KOPT-K1 (cell line): ENCODE measurements at regions not wholly inside any gene's neighbourhood (a gene's known extent, or its start where the extent isn't known, plus 50 kb on each side); places are given as distances from the start of the nearest gene placed in this dataset.
A peak's percentile ranks its signal among the peaks of the same experiment; 100 is the strongest.

ENCODE experiments used
- H3K27ac ChIP-seq: fragments of 200-600 bp; sonication (generic); 2 replicates; pipeline ENCODE4 v1.5.1; 2016; ENCODE audit warnings: antibody characterized with exemption, mild to moderate bottlenecking, low read depth, low read length; ENCODE audit not compliant: poor library complexity, severe bottlenecking
- H3K36me3 ChIP-seq: fragments of 200-600 bp; sonication (generic); 2 replicates; pipeline ENCODE4 v1.5.1; 2017; ENCODE audit warnings: antibody characterized with exemption, mild to moderate bottlenecking, low read length, moderate library complexity; ENCODE audit not compliant: insufficient read depth
- H3K9me3 ChIP-seq: fragments of 200-600 bp; sonication (generic); 2 replicates; pipeline ENCODE4 v1.5.1; 2017; ENCODE audit warnings: antibody characterized with exemption, low read length, mild to moderate bottlenecking; ENCODE audit not compliant: insufficient read depth, poor library complexity, severe bottlenecking

GRCh38 chr2:236503100-236503499 is 66.5 kb upstream of the ACKR3 start:
- peaks cover 8% of the 10 kb centered on the region for H3K9me3 ChIP-seq
- H3K36me3 ChIP-seq, result no peaks in the 10 kb centered on the region

GRCh38 chr2:236503583-236503982 is 66.0 kb upstream of the ACKR3 start:
- H3K27ac ChIP-seq, result no peak overlapping the region
- no peaks in the 10 kb centered on the region for H3K36me3 ChIP-seq
- H3K9me3 ChIP-seq, result peaks cover 8% of the 10 kb centered on the region

More at GRCh38 chr2:236503100-236503499, 66.5 kb upstream of the ACKR3 start:
- no peak overlapping the region for H3K27ac ChIP-seq

- Histone ChIP-seq H3K27ac (no peak overlapping the region), H3K36me3 (no peaks in the 10 kb centered on the region), H3K9me3 (peaks cover 8% of the 10 kb centered on the region)
Observed at GRCh38 chr2:236505041-236505440, 64.6 kb upstream of the ACKR3 start.

GRCh38 chr2:236505648-236506047 is 64.0 kb upstream of the ACKR3 start:
- H3K36me3 ChIP-seq, result no peaks in the 10 kb centered on the region
- H3K27ac ChIP-seq, result no peak overlapping the region
- H3K9me3 ChIP-seq, result peaks cover 8% of the 10 kb centered on the region

- H3K36me3 ChIP-seq, result no peaks in the 10 kb centered on the region
- H3K9me3 ChIP-seq, result peaks cover 8% of the 10 kb centered on the region
- H3K27ac ChIP-seq, result no peak overlapping the region
Observed at GRCh38 chr2:236507393-236508085, 62.1 kb upstream of the ACKR3 start.

- Histone ChIP-seq H3K9me3 (peaks cover 8% of the 10 kb centered on the region), H3K27ac (no peak overlapping the region), H3K36me3 (no peaks in the 10 kb centered on the region)
Observed at GRCh38 chr2:236508466-236508865, 61.2 kb upstream of the ACKR3 start.

GRCh38 chr2:236510034-236510433 is 59.6 kb upstream of the ACKR3 start:
- H3K36me3 ChIP-seq, result no peaks in the 10 kb centered on the region
- no peak overlapping the region for H3K27ac ChIP-seq
- no peaks in the 10 kb centered on the region for H3K9me3 ChIP-seq

GRCh38 chr2:236511266-236511665 is 58.4 kb upstream of the ACKR3 start:
- H3K27ac ChIP-seq, result no peak overlapping the region
- H3K9me3 ChIP-seq, result no peaks in the 10 kb centered on the region
- no peaks in the 10 kb centered on the region for H3K36me3 ChIP-seq

- Histone ChIP-seq H3K27ac (no peak overlapping the region), H3K9me3 (no peaks in the 10 kb centered on the region), H3K36me3 (no peaks in the 10 kb centered on the region)
Observed at GRCh38 chr2:236512267-236512666, 57.4 kb upstream of the ACKR3 start.

- Histone ChIP-seq H3K27ac (peak overlapping the region; percentile 47), H3K36me3 (no peaks in the 10 kb centered on the region), H3K9me3 (no peaks in the 10 kb centered on the region)
Observed at GRCh38 chr2:236512902-236513435, 56.7 kb upstream of the ACKR3 start.

- Histone ChIP-seq H3K36me3 (no peaks in the 10 kb centered on the region), H3K9me3 (no peaks in the 10 kb centered on the region)
Observed at GRCh38 chr2:236513956-236514355, 55.7 kb upstream of the ACKR3 start.

GRCh38 chr2:236516708-236517107 is 52.9 kb upstream of the ACKR3 start:
- no peak overlapping the region for H3K27ac ChIP-seq
- H3K9me3 ChIP-seq, result no peaks in the 10 kb centered on the region
- H3K36me3 ChIP-seq, result no peaks in the 10 kb centered on the region

More at GRCh38 chr2:236513956-236514355, 55.7 kb upstream of the ACKR3 start:
- peak overlapping the region; percentile 47 for H3K27ac ChIP-seq

- Histone ChIP-seq H3K36me3 (no peaks in the 10 kb centered on the region), H3K9me3 (no peaks in the 10 kb centered on the region), H3K27ac (no peak overlapping the region)
Observed at GRCh38 chr2:236517251-236518031, 52.2 kb upstream of the ACKR3 start.
